ENCODE measurements at regions not wholly inside any gene's neighbourhood (a gene's known extent, or its start where the extent isn't known, plus 50 kb on each side); places are given as distances from the start of the nearest gene placed in this dataset.

- H3K4me3 ChIP-seq: no peak overlapping the region
- no peaks in the 10 kb centered on the region for H3K36me3 ChIP-seq (ENCODE audit: insufficient read depth in 1 of 2, low read depth in 1 of 2)
- H3K27me3 ChIP-seq (ENCODE audit: insufficient read depth in 3 of 3, low read length in 2 of 3): peaks cover 0 to 2% (median 0%) of the 10 kb centered on the region in 3 donors
- TF ChIP-seq, protein P1, sequence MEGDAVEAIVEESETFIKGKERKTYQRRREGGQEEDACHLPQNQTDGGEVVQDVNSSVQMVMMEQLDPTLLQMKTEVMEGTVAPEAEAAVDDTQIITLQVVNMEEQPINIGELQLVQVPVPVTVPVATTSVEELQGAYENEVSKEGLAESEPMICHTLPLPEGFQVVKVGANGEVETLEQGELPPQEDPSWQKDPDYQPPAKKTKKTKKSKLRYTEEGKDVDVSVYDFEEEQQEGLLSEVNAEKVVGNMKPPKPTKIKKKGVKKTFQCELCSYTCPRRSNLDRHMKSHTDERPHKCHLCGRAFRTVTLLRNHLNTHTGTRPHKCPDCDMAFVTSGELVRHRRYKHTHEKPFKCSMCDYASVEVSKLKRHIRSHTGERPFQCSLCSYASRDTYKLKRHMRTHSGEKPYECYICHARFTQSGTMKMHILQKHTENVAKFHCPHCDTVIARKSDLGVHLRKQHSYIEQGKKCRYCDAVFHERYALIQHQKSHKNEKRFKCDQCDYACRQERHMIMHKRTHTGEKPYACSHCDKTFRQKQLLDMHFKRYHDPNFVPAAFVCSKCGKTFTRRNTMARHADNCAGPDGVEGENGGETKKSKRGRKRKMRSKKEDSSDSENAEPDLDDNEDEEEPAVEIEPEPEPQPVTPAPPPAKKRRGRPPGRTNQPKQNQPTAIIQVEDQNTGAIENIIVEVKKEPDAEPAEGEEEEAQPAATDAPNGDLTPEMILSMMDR (IDR thresholded peaks at IDR 0.05): no peak
- H3K27ac ChIP-seq: no peak overlapping the region
- WGBS, 3 donors: 64 to 70% (median 68%) methylated on average over 4 of the region's 4 CpGs
- no peaks in the 10 kb centered on the region for H3K4me1 ChIP-seq
- ATAC-seq: no peak
- intact Hi-C loops (cut with DNase I): no loop called here
- DNase-seq: no peak
- no peaks in the 10 kb centered on the region for H3K9me3 ChIP-seq
Measured at GRCh38 chr2:215868846-215869543, 144.4 kb downstream of the MREG start.

- Histone ChIP-seq H3K36me3 (ENCODE audit: insufficient read depth in 1 of 2, low read depth in 1 of 2) (no peaks in the 10 kb centered on the region), H3K27ac (no peak overlapping the region), H3K9me3 (no peaks in the 10 kb centered on the region), H3K27me3 (ENCODE audit: insufficient read depth in 3 of 3, low read length in 2 of 3) (peaks cover 0 to 2% (median 0%) of the 10 kb centered on the region in 3 donors), H3K4me3 (no peak overlapping the region), H3K4me1 (no peaks in the 10 kb centered on the region)
- intact Hi-C loops (cut with DNase I): no loop called here
- no peak for DNase-seq
- ATAC-seq: no peak
- TF ChIP-seq, protein P1 (IDR thresholded peaks at IDR 0.05): no peak
- 48 to 52% (median 48%) methylated on average over 2 of the region's 2 CpGs for WGBS, 3 donors
Measured at GRCh38 chr2:215866606-215867005, 146.7 kb downstream of the MREG start.

- WGBS, 3 donors: 39 to 65% (median 60%) methylated on average over 2 of the region's 2 CpGs
- no peaks in the 10 kb centered on the region for H3K36me3 ChIP-seq (ENCODE audit: insufficient read depth in 1 of 2, low read depth in 1 of 2)
- DNase-seq: no peak
- H3K4me3 ChIP-seq: no peak overlapping the region
- H3K9me3 ChIP-seq: no peaks in the 10 kb centered on the region
- intact Hi-C loops (cut with DNase I): no loop called here
- no peaks in the 10 kb centered on the region for H3K4me1 ChIP-seq
- H3K27ac ChIP-seq: no peak overlapping the region
- TF ChIP-seq, protein P1 (IDR thresholded peaks at IDR 0.05): no peak
- H3K27me3 ChIP-seq (ENCODE audit: insufficient read depth in 3 of 3, low read length in 2 of 3): peaks cover 0 to 2% (median 0%) of the 10 kb centered on the region in 3 donors
- no peak for ATAC-seq
Measured at GRCh38 chr2:215863687-215864086, 149.7 kb downstream of the MREG start.

DNA sequence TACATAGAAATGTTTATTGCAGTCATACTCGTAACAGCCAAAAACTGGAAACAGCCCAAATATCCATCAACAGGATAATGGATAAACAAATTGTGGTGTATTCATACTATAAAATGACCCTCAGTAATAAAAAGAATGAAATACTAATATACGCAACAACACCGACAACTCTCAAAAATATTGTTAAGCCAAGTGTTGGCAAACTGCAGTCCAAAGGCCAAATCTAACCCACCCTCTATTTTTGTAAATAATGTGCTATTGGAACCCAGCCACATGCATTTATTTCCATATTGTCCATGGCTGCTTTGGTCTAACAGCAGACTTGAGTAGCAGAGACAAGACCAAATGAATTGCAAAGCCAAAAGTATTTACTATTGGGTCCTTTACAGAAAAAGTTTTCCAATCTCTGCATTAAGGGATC, 151.0 kb downstream of the MREG start:
- no peak for ATAC-seq
- Histone ChIP-seq H3K4me1 (no peaks in the 10 kb centered on the region), H3K4me3 (no peak overlapping the region), H3K27me3 (ENCODE audit: insufficient read depth in 3 of 3, low read length in 2 of 3) (peaks cover 0 to 2% (median 0%) of the 10 kb centered on the region in 3 donors), H3K9me3 (no peaks in the 10 kb centered on the region), H3K27ac (no peak overlapping the region), H3K36me3 (ENCODE audit: insufficient read depth in 1 of 2, low read depth in 1 of 2) (no peaks in the 10 kb centered on the region)
- 85 to 92% (median 90%) methylated on average over 3 of the region's 3 CpGs for WGBS, 3 donors
- TF ChIP-seq, protein P1 (IDR thresholded peaks at IDR 0.05): no peak
- intact Hi-C loops (cut with DNase I): no loop called here
- no peak for DNase-seq

Data from psoas muscle (tissue), 7 donors.